Mesenteric fat pad (tissue), 1 donor: ENCODE measurements at regions not wholly inside any gene's neighbourhood (a gene's known extent, or its start where the extent isn't known, plus 50 kb on each side); places are given as distances from the start of the nearest gene placed in this dataset.

ENCODE experiments used
- DNase-seq: peaks from one replicate; pipeline ENCODE4 v3.0.0-alpha.2; 2020; ENCODE audit warnings: low spot score
- donor health status: DM: yes; HTN: yes; CAD: no.

GRCh38 chr10:131726967-131727366 lies 173.8 kb upstream of the PPP2R2D start:
- peak; percentile 82 for DNase-seq

GRCh38 chr10:131727560-131727959 lies 173.2 kb upstream of the PPP2R2D start:
- peak; percentile 60 for DNase-seq

GRCh38 chr10:131728286-131729228 lies 172.3 kb upstream of the PPP2R2D start:
- DNase-seq: peak; percentile 65

GRCh38 chr10:131729361-131729760 lies 171.4 kb upstream of the PPP2R2D start:
- DNase-seq: peak; percentile 60

- peak; percentile 65 for DNase-seq
Observed at GRCh38 chr10:131729938-131730660, 170.7 kb upstream of the PPP2R2D start.

- DNase-seq: peak; percentile 82
Observed at GRCh38 chr10:131730771-131731497, 169.9 kb upstream of the PPP2R2D start.

GRCh38 chr10:131731780-131732630 lies 168.8 kb upstream of the PPP2R2D start:
- DNase-seq: peak; percentile 77

GRCh38 chr10:131732631-131733127 lies 168.1 kb upstream of the PPP2R2D start:
- DNase-seq: no peak

- no peak for DNase-seq
Observed at GRCh38 chr10:131733596-131733995, 167.2 kb upstream of the PPP2R2D start.

GRCh38 chr10:131735577-131735976 lies 165.2 kb upstream of the PPP2R2D start:
- peak; percentile 73 for DNase-seq

- peak; percentile 83 for DNase-seq
Observed at GRCh38 chr10:131736321-131736980, 164.4 kb upstream of the PPP2R2D start.

GRCh38 chr10:131737543-131738395 lies 163.0 kb upstream of the PPP2R2D start:
- peak; percentile 78 for DNase-seq

- DNase-seq: peak; percentile 76
Observed at GRCh38 chr10:131738396-131738735, 162.4 kb upstream of the PPP2R2D start.

- DNase-seq: peak; percentile 30
Observed at GRCh38 chr10:131739206-131739605, 161.6 kb upstream of the PPP2R2D start.

GRCh38 chr10:131742500-131742951 lies 158.3 kb upstream of the PPP2R2D start:
- peak; percentile 67 for DNase-seq

- peak; percentile 69 for DNase-seq
Observed at GRCh38 chr10:131743190-131744151, 157.3 kb upstream of the PPP2R2D start.

- DNase-seq: no peak
Observed at GRCh38 chr10:131744346-131744745, 156.5 kb upstream of the PPP2R2D start.

- DNase-seq: no peak
Observed at GRCh38 chr10:131745591-131745990, 155.2 kb upstream of the PPP2R2D start.
